WERI-Rb-1 (cell line): ENCODE measurements at regions not wholly inside any gene's neighbourhood (a gene's known extent, or its start where the extent isn't known, plus 50 kb on each side); places are given as distances from the start of the nearest gene placed in this dataset.

Experiments used
- DNase-seq: peaks from one replicate; pipeline ENCODE4 v3.0.0-alpha.2; 2020
- H3K27ac ChIP-seq: fragments of 250-450 bp; sonication (Bioruptor Pico); 2 replicates; pipeline ENCODE4 v1.5.1; 2020; ENCODE audit warnings: mild to moderate bottlenecking, moderate library complexity
- H3K27me3 ChIP-seq: fragments of 250-450 bp; sonication (Bioruptor Pico); 2 replicates; pipeline ENCODE4 v1.5.1; 2021; ENCODE audit warnings: mild to moderate bottlenecking, low read depth, moderate library complexity; ENCODE audit not compliant: insufficient read depth, severe bottlenecking
- H3K36me3 ChIP-seq: fragments of 250-450 bp; sonication (Bioruptor Pico); 2 replicates; pipeline ENCODE4 v1.5.1; 2020; ENCODE audit warnings: mild to moderate bottlenecking, moderate library complexity
- H3K4me3 ChIP-seq: 2 replicates; pipeline ENCODE4 v1.5.1; 2011; ENCODE audit warnings: low read depth, mild to moderate bottlenecking, control low read depth, low read length
- H3K9me3 ChIP-seq: fragments of 250-450 bp; sonication (Bioruptor Pico); 2 replicates; pipeline ENCODE4 v1.5.1; 2021; ENCODE audit warnings: mild to moderate bottlenecking, moderate library complexity; ENCODE audit not compliant: severe bottlenecking
- CTCF ChIP-seq: IDR thresholded peaks from 2 replicates; pipeline ENCODE4 v1.5.1; 2011; ENCODE audit warnings: low read depth, mild to moderate bottlenecking, control low read depth, inconsistent platforms, low read length

DNA sequence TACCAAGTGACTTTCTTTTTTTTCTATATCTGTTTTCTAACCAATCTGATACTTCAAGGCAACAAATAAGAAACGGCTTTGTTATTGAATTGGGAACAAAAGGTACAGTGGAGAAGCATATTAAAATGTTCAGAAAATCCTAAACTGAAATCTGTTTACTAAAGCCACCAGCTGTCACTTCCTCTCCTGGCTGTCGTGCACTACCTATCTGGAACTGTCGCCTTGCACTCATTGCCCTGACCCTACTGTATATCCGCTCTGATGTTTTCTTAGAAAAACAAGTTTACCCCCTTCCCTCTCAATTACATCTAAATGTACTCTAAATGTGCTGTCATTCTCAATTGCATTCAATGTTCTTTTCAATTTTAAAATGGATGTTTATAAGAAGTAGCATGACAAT lies 439.8 kb upstream of the ARRDC4 start:
- Histone ChIP-seq H3K36me3 (no peaks in the 10 kb centered on the region), H3K4me3 (no peak overlapping the region), H3K27ac (no peak overlapping the region), H3K9me3 (no peaks in the 10 kb centered on the region), H3K27me3 (peaks cover 71% of the 10 kb centered on the region)
- no peak for DNase-seq
- no peak for TF ChIP-seq CTCF

- H3K4me3 ChIP-seq, result no peak overlapping the region
- no peaks in the 10 kb centered on the region for H3K9me3 ChIP-seq
- H3K27me3 ChIP-seq, result peaks cover 68% of the 10 kb centered on the region
- no peaks in the 10 kb centered on the region for H3K36me3 ChIP-seq
- TF ChIP-seq CTCF, result no peak
- H3K27ac ChIP-seq, result no peak overlapping the region
- no peak for DNase-seq
These were observed 438.9 kb upstream of the ARRDC4 start for GRCh38 chr15:97521381-97522285.

GRCh38 chr15:97522347-97522746 lies 438.2 kb upstream of the ARRDC4 start:
- no peak for TF ChIP-seq CTCF
- DNase-seq, result no peak

DNA sequence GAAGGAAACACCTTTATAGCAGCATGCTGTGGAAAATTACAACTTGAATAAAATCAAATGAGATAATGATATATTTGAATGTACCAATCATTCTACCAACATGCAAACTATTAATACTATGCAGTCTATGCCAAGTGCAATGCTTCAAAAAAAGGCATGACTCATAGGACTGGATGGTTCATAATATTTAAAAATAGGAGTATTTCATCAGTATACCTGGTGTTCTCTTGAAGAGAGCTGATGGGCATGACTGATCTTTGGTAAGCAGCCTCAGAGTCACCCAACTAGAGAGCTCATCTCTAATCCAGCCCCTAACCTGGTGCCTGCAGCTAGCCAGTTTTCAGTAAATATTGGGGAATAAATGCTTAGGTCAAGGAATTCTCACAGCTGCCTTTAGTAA lies 434.7 kb upstream of the ARRDC4 start:
- no peak for DNase-seq
- H3K27ac ChIP-seq, result no peak overlapping the region
- no peaks in the 10 kb centered on the region for H3K9me3 ChIP-seq
- TF ChIP-seq CTCF, result no peak
- H3K4me3 ChIP-seq, result no peak overlapping the region
- peaks cover 49% of the 10 kb centered on the region for H3K27me3 ChIP-seq
- no peaks in the 10 kb centered on the region for H3K36me3 ChIP-seq

More at GRCh38 chr15:97522347-97522746, 438.2 kb upstream of the ARRDC4 start:
- peaks cover 63% of the 10 kb centered on the region for H3K27me3 ChIP-seq
- no peak overlapping the region for H3K4me3 ChIP-seq
- H3K36me3 ChIP-seq, result no peaks in the 10 kb centered on the region
- H3K27ac ChIP-seq, result no peak overlapping the region
- no peaks in the 10 kb centered on the region for H3K9me3 ChIP-seq

GRCh38 chr15:97528238-97528637 lies 432.3 kb upstream of the ARRDC4 start:
- no peaks in the 10 kb centered on the region for H3K36me3 ChIP-seq
- no peaks in the 10 kb centered on the region for H3K9me3 ChIP-seq
- no peak overlapping the region for H3K4me3 ChIP-seq
- peaks cover 36% of the 10 kb centered on the region for H3K27me3 ChIP-seq
- no peak for DNase-seq
- H3K27ac ChIP-seq, result no peak overlapping the region
- no peak for TF ChIP-seq CTCF
